Left ventricle myocardium inferior (tissue), 1 donor: ENCODE measurements at regions not wholly inside any gene's neighbourhood (a gene's known extent, or its start where the extent isn't known, plus 50 kb on each side); places are given as distances from the start of the nearest gene placed in this dataset.

Experiments used
- DNase-seq: peaks from one replicate; pipeline ENCODE4 v3.0.0-alpha.2; 2020
- H3K27ac ChIP-seq: fragments of 200-600 bp; replicated peaks from 2 replicates; pipeline ENCODE4 v1.8.0; 2021
- H3K27me3 ChIP-seq: fragments of 200-600 bp; 2 replicates; pipeline ENCODE4 v1.8.0; 2021; ENCODE audit warnings: low read depth
- H3K36me3 ChIP-seq: fragments of 200-600 bp; 2 replicates; pipeline ENCODE4 v1.8.0; 2021
- H3K4me1 ChIP-seq: fragments of 200-600 bp; 2 replicates; pipeline ENCODE4 v1.8.0; 2021
- H3K4me3 ChIP-seq: fragments of 200-600 bp; 2 replicates; pipeline ENCODE4 v1.8.0; 2021; ENCODE audit warnings: mild to moderate bottlenecking, moderate library complexity
- H3K9me3 ChIP-seq: fragments of 200-600 bp; replicated peaks from 2 replicates; pipeline ENCODE4 v1.8.0; 2021
- intact Hi-C: fragments of 100-400 bp; cut with micrococcal nuclease; formaldehyde crosslinking; loops from one replicate; pipeline ENCODE4 v1.11.0; 2022
- TF ChIP-seq, protein P1 (sequence below): fragments of 200-600 bp; IDR thresholded peaks from 2 replicates; pipeline ENCODE4 v1.8.0; 2021; ENCODE audit warnings: antibody characterized with exemption, mild to moderate bottlenecking, borderline replicate concordance
- donor health status: DM: no; HTN: yes; CAD: no; lungs with severe emphysema.

DNA sequence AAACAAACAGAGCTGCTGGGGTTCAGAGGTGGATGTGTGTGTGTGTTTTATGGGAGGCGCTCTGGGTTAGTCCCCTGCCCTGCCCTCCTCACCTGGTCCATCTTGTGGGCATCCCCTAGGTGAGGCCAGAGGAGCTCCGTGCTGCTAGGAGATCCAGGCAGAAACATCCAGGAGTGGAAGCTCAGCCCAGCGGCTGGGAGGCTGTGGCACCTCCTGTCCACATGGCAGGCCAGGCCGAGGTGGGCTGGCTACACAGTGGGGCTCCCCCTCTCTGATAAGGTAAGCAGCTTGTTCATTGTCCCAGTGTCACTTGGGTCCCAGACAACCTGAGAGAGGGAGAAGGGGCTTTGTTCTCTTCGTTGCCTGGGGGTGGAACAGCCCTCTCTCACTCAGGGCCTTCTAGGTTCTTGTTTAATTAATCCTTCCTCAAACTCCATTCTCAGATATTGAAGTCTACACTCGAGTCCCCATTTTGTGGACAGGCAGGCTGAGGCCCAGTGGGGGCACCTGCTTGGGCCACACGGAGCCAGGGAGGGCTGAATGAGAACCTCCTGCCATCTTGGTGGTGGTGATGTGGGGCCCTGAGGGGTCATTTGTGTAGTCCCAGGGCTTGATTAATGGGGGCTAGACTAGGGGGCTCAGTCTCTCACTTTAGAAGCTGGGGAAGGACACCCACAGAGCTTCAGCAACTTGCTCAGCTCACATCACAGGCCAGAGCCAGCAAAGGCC, 216.8 kb upstream of the GPR26 start:
- H3K9me3 ChIP-seq, result no peaks in the 10 kb centered on the region
- no peaks in the 10 kb centered on the region for H3K36me3 ChIP-seq
- intact Hi-C loops, result no loop called here
- TF ChIP-seq, protein P1, sequence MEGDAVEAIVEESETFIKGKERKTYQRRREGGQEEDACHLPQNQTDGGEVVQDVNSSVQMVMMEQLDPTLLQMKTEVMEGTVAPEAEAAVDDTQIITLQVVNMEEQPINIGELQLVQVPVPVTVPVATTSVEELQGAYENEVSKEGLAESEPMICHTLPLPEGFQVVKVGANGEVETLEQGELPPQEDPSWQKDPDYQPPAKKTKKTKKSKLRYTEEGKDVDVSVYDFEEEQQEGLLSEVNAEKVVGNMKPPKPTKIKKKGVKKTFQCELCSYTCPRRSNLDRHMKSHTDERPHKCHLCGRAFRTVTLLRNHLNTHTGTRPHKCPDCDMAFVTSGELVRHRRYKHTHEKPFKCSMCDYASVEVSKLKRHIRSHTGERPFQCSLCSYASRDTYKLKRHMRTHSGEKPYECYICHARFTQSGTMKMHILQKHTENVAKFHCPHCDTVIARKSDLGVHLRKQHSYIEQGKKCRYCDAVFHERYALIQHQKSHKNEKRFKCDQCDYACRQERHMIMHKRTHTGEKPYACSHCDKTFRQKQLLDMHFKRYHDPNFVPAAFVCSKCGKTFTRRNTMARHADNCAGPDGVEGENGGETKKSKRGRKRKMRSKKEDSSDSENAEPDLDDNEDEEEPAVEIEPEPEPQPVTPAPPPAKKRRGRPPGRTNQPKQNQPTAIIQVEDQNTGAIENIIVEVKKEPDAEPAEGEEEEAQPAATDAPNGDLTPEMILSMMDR, result no peak
- H3K4me3 ChIP-seq, result no peak overlapping the region
- no peaks in the 10 kb centered on the region for H3K4me1 ChIP-seq
- no peak for DNase-seq
- H3K27ac ChIP-seq, result no peak overlapping the region
- peaks cover 11% of the 10 kb centered on the region for H3K27me3 ChIP-seq

DNA sequence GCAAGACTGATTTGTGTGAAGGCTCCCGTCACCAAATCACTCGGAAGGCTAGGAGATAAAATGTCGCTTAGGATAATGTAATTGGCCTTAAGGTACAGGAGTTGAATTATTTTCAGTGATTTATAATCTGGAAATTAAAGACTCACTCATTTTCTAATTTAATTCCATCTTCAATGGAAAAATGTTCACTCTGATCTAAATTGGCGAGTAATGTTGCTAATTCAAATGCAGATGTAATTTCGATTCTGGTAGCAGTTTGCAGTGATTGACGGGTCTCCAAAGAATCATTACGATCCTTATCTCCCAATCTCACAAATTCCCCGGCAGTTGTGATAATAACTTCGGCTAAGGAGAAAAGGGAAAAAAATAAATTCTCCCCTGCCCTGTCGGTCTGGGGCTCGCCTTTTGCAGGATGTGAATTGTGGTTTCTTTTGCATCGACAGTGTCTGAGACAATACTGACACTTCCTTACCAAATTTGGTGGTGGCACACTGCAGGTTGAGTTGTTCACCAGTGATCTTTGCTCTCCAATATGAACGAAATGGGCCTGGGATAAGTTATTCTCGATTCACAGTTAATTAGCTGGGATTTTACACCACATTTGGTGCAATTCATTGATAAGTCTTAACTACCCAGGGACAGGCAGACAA, 215.1 kb upstream of the GPR26 start:
- TF ChIP-seq, protein P1, result no peak
- DNase-seq, result no peak
- no peaks in the 10 kb centered on the region for H3K4me1 ChIP-seq
- H3K27me3 ChIP-seq, result peaks cover 21% of the 10 kb centered on the region
- no peaks in the 10 kb centered on the region for H3K36me3 ChIP-seq
- no peak overlapping the region for H3K27ac ChIP-seq
- intact Hi-C loops, result no loop called here
- H3K4me3 ChIP-seq, result no peak overlapping the region
- no peaks in the 10 kb centered on the region for H3K9me3 ChIP-seq

DNA sequence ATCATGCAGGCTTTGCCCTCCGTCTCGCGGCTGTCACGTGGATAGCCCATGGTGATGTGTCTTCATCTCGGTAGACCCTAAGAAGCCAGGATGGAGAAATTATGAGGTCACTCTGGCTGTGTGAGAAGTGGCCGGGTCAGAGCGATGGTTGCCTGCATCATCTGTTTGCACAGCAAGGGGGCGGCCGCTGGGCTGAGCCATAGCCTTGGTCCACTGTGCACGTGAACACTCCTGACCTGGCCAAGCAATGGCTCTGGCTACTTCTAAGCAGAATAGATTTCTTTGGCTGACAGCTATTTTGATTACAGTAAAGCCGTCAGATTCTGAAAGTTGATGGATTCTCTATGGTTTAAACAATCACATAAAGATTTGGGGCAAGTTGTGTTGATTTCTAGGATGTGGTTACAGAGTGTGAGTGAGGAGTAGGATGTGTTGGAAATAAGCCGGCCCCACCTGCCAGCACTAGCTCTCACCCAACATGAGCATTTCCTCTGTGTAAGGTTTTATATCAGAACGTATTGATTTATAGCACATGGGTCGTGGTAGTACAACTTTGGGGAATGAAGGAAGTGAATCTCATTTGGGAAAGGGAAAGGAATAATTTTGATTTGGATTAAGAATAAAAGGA, 214.4 kb upstream of the GPR26 start:
- Histone ChIP-seq H3K27ac (no peak overlapping the region), H3K36me3 (no peaks in the 10 kb centered on the region), H3K4me3 (no peak overlapping the region), H3K9me3 (no peaks in the 10 kb centered on the region), H3K27me3 (peaks cover 21% of the 10 kb centered on the region), H3K4me1 (no peaks in the 10 kb centered on the region)
- no peak for DNase-seq
- TF ChIP-seq, protein P1, result no peak
- intact Hi-C loops, result no loop called here

DNA sequence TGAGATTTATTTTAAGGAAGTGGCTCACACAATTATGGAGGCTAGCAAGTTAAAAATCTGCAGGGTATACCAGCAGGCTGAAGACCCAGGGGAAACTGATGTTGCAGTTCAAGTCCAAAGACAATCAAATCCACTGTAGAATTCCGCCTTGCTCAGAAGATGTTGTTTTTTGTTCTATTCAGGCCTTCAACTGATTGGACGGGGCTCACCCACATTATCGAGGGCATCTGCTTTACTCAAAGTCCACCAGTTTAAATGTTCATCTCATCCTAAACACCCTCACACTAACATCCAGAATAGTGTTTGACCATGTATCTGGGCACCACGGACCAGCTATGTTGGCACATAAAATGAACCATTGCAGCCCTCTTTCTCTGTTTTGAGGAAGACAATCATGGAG, 211.2 kb upstream of the GPR26 start:
- no peak overlapping the region for H3K27ac ChIP-seq
- intact Hi-C loops, result no loop called here
- H3K4me1 ChIP-seq, result no peaks in the 10 kb centered on the region
- no peaks in the 10 kb centered on the region for H3K36me3 ChIP-seq
- no peaks in the 10 kb centered on the region for H3K9me3 ChIP-seq
- H3K4me3 ChIP-seq, result no peak overlapping the region
- DNase-seq, result no peak
- H3K27me3 ChIP-seq, result peaks cover 42% of the 10 kb centered on the region
- TF ChIP-seq, protein P1, result no peak

DNA sequence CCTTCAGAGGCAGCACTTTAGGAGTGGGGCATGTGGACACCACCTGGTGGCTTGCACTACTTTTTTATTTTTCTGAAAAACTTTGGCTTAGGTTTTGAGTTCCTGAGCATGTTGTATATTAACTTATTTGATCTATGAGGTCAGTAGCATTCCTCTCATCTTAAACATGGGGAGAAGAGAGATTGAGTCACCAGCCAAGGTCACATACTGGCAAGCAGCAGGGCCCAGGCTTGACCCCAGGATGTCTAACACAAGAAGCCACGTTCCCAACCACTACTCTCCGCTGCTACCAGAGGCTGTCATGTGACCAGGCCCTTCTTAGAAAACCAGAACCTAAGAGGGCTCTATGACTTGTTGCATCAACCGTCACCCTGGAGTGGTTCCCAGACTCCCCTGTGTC, 210.3 kb upstream of the GPR26 start:
- TF ChIP-seq, protein P1, result no peak
- intact Hi-C loops, result no loop called here
- H3K4me3 ChIP-seq, result no peak overlapping the region
- H3K27ac ChIP-seq, result no peak overlapping the region
- no peaks in the 10 kb centered on the region for H3K9me3 ChIP-seq
- no peaks in the 10 kb centered on the region for H3K4me1 ChIP-seq
- peaks cover 51% of the 10 kb centered on the region for H3K27me3 ChIP-seq
- no peaks in the 10 kb centered on the region for H3K36me3 ChIP-seq
- DNase-seq, result no peak
